HL-60 (cell line): ENCODE measurements at regions not wholly inside any gene's neighbourhood (a gene's known extent, or its start where the extent isn't known, plus 50 kb on each side); places are given as distances from the start of the nearest gene placed in this dataset.

Source experiments
- GABPA ChIP-seq: IDR thresholded peaks from 2 replicates; pipeline ENCODE4 v1.6.1; 2012; ENCODE audit warnings: low read depth
- POLR2AphosphoS5 ChIP-seq: IDR thresholded peaks from 2 replicates; pipeline ENCODE4 v1.6.1; 2012; ENCODE audit warnings: low read depth
- SPI1 ChIP-seq: IDR thresholded peaks from 2 replicates; pipeline ENCODE4 v1.6.1; 2012; ENCODE audit warnings: low read depth, mild to moderate bottlenecking, borderline replicate concordance
- TF ChIP-seq, protein P1 (sequence below): IDR thresholded peaks from one replicate; pipeline ENCODE4 v1.5.1; 2011; ENCODE audit warnings: low read length, control low read depth, inconsistent platforms; ENCODE audit not compliant: insufficient read depth
- TF ChIP-seq, protein P2 (sequence below): IDR thresholded peaks from 2 replicates; pipeline ENCODE4 v1.6.1; 2012; ENCODE audit warnings: low read depth; ENCODE audit not compliant: insufficient replicate concordance

GRCh38 chr18:34525244-34525643 lies 184.9 kb upstream of the DTNA start:
- TF ChIP-seq, protein P1, sequence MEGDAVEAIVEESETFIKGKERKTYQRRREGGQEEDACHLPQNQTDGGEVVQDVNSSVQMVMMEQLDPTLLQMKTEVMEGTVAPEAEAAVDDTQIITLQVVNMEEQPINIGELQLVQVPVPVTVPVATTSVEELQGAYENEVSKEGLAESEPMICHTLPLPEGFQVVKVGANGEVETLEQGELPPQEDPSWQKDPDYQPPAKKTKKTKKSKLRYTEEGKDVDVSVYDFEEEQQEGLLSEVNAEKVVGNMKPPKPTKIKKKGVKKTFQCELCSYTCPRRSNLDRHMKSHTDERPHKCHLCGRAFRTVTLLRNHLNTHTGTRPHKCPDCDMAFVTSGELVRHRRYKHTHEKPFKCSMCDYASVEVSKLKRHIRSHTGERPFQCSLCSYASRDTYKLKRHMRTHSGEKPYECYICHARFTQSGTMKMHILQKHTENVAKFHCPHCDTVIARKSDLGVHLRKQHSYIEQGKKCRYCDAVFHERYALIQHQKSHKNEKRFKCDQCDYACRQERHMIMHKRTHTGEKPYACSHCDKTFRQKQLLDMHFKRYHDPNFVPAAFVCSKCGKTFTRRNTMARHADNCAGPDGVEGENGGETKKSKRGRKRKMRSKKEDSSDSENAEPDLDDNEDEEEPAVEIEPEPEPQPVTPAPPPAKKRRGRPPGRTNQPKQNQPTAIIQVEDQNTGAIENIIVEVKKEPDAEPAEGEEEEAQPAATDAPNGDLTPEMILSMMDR = no peak
- no peak for TF ChIP-seq POLR2AphosphoS5
- TF ChIP-seq, protein P2, sequence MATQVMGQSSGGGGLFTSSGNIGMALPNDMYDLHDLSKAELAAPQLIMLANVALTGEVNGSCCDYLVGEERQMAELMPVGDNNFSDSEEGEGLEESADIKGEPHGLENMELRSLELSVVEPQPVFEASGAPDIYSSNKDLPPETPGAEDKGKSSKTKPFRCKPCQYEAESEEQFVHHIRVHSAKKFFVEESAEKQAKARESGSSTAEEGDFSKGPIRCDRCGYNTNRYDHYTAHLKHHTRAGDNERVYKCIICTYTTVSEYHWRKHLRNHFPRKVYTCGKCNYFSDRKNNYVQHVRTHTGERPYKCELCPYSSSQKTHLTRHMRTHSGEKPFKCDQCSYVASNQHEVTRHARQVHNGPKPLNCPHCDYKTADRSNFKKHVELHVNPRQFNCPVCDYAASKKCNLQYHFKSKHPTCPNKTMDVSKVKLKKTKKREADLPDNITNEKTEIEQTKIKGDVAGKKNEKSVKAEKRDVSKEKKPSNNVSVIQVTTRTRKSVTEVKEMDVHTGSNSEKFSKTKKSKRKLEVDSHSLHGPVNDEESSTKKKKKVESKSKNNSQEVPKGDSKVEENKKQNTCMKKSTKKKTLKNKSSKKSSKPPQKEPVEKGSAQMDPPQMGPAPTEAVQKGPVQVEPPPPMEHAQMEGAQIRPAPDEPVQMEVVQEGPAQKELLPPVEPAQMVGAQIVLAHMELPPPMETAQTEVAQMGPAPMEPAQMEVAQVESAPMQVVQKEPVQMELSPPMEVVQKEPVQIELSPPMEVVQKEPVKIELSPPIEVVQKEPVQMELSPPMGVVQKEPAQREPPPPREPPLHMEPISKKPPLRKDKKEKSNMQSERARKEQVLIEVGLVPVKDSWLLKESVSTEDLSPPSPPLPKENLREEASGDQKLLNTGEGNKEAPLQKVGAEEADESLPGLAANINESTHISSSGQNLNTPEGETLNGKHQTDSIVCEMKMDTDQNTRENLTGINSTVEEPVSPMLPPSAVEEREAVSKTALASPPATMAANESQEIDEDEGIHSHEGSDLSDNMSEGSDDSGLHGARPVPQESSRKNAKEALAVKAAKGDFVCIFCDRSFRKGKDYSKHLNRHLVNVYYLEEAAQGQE = no peak
- TF ChIP-seq SPI1 = no peak
- no peak for TF ChIP-seq GABPA
